SU-DHL-6 (cell line): ENCODE measurements at regions not wholly inside any gene's neighbourhood (a gene's known extent, or its start where the extent isn't known, plus 50 kb on each side); places are given as distances from the start of the nearest gene placed in this dataset.

Experiments
- CTCF ChIP-seq: fragments of 200-600 bp; sonication (generic); IDR thresholded peaks from one replicate; pipeline ENCODE4 v1.5.1; 2017; ENCODE audit warnings: antibody characterized with exemption, mild to moderate bottlenecking, low read length, moderate library complexity; ENCODE audit not compliant: insufficient read depth, poor library complexity, severe bottlenecking
- EZH2phosphoT487 ChIP-seq: fragments of 200-600 bp; sonication (generic), shearing (Covaris generic); conservative IDR thresholded peaks from 2 replicates; pipeline ENCODE4 v1.6.1; 2018; ENCODE audit warnings: mild to moderate bottlenecking, antibody characterized with exemption, low read length, moderate library complexity, mixed read lengths

DNA sequence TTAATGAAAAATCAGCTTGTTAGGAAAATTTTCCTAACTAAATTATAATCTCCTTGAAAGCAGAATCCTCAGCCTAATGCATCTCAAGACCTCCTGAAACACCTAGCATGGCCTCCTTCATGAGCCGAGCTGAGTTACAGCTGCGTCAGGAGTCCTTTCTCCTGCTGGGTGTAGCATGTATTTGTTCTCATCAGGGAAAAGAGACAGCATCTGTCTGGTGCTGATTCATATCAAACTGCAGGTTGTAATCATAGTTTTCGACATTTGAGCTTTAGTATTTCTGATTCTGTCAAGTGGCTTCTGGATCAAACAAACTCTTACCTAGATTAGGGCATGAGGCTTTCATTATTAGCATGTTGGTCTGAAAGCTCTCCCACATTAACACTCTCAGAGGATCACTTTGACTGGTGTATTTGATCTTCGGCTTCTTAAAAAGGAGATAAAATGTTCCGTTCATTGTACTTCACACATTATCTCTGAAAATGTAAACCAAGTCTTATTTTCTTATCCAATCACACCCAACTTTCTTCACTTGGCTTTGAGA lies 140.1 kb upstream of the FRG1 start:
- TF ChIP-seq CTCF (no peak), EZH2phosphoT487 (no peak)
